ENCODE measurements at regions not wholly inside any gene's neighbourhood (a gene's known extent, or its start where the extent isn't known, plus 50 kb on each side); places are given as distances from the start of the nearest gene placed in this dataset.
"Not testable (repeated sequence)": the region's sequence is repeated elsewhere in the genome, so short reads cannot be mapped to it uniquely, and the experiment has no call there.

GRCh38 chr4:121616449-121616848 is 80.3 kb downstream of the ANXA5 start:
- H3K36me3 Mint-ChIP-seq; H3K9me3 Mint-ChIP-seq; H3K4me3 Mint-ChIP-seq; H3K27me3 Mint-ChIP-seq; POLR2A ChIA-PET; H3K4me1 Mint-ChIP-seq (ENCODE audit: low read depth); H3K27ac Mint-ChIP-seq; DNase-seq; intact Hi-C loops (cut with micrococcal nuclease); CTCF ChIA-PET: not testable (repeated sequence)

DNA sequence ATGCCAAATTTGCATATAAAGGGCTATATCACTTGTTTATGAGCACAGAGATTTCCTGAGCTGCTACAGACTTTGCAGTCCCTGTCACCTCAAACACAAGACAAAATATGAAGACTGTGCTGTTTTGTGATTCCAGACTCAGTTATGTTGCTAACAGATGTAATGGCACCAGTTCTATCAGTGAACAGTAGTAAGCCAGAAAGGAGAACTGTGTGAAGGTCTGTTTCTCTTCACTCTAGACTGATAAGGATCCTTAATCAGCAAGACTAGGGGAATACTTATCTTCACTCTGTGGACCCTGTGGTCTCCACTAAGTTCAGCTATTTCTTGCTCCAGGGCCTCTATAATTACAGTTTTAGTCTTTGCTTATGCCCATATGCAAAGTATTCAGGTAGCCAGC is 82.7 kb downstream of the ANXA5 start:
- Mint-ChIP-seq H3K27ac (no peak overlapping the region), H3K4me3 (no peak overlapping the region), H3K27me3 (peaks cover 10% of the 10 kb centered on the region), H3K9me3 (no peaks in the 10 kb centered on the region), H3K36me3 (no peaks in the 10 kb centered on the region), H3K4me1 (ENCODE audit: low read depth) (no peaks in the 10 kb centered on the region)
- CTCF ChIA-PET: no interaction called here
- no peak for DNase-seq
- intact Hi-C loops (cut with micrococcal nuclease): no loop called here
- POLR2A ChIA-PET: no interaction called here

- Mint-ChIP-seq H3K4me3 (no peak overlapping the region), H3K27me3 (peaks cover 9% of the 10 kb centered on the region), H3K9me3 (no peaks in the 10 kb centered on the region), H3K36me3 (no peaks in the 10 kb centered on the region), H3K27ac (no peak overlapping the region), H3K4me1 (ENCODE audit: low read depth) (peaks cover 5% of the 10 kb centered on the region)
- ChIA-PET CTCF (no interaction called here), POLR2A (no interaction called here)
- intact Hi-C loops (cut with micrococcal nuclease): no loop called here
- no peak for DNase-seq
These were observed 97.7 kb downstream of the ANXA5 start for GRCh38 chr4:121599049-121599448.

GRCh38 chr4:121597346-121597934 is 99.3 kb downstream of the ANXA5 start:
- H3K36me3 Mint-ChIP-seq: no peaks in the 10 kb centered on the region
- ChIA-PET POLR2A (no interaction called here), CTCF (no interaction called here)
- peaks cover 9% of the 10 kb centered on the region for H3K27me3 Mint-ChIP-seq
- intact Hi-C loops (cut with micrococcal nuclease): no loop called here
- DNase-seq: peak; percentile 47
- H3K4me3 Mint-ChIP-seq: no peak overlapping the region
- no peaks in the 10 kb centered on the region for H3K9me3 Mint-ChIP-seq
- H3K4me1 Mint-ChIP-seq (ENCODE audit: low read depth): peaks cover 5% of the 10 kb centered on the region
- no peak overlapping the region for H3K27ac Mint-ChIP-seq

- Mint-ChIP-seq H3K27ac (no peak overlapping the region), H3K9me3 (no peaks in the 10 kb centered on the region), H3K36me3 (no peaks in the 10 kb centered on the region), H3K4me3 (no peak overlapping the region), H3K4me1 (ENCODE audit: low read depth) (peaks cover 5% of the 10 kb centered on the region), H3K27me3 (peaks cover 8% of the 10 kb centered on the region)
- ChIA-PET CTCF (no interaction called here), POLR2A (no interaction called here)
- intact Hi-C loops (cut with micrococcal nuclease): no loop called here
- no peak for DNase-seq
These were observed 101.8 kb downstream of the ANXA5 start for GRCh38 chr4:121594796-121595526.

DNA sequence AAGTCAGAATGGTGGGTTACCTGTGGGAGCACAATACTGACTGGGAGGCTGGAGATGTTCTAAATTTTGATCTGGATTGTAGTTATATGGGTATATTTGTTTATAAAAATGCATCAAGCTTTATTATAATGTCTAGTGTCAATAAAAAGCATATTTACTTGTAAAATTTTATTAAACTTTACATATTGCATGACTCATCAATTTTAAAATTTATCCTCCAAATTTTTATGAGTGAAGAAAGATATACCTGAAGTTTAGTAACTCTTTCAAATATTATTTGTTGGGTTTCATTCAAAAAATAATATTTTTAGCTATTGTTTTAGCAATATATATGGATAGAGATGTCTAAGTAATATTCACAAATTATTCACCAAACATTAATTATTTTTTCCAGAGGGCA is 103.0 kb downstream of the ANXA5 start:
- CTCF ChIA-PET: no interaction called here
- H3K27me3 Mint-ChIP-seq: peaks cover 10% of the 10 kb centered on the region
- peaks cover 5% of the 10 kb centered on the region for H3K4me1 Mint-ChIP-seq (ENCODE audit: low read depth)

DNA sequence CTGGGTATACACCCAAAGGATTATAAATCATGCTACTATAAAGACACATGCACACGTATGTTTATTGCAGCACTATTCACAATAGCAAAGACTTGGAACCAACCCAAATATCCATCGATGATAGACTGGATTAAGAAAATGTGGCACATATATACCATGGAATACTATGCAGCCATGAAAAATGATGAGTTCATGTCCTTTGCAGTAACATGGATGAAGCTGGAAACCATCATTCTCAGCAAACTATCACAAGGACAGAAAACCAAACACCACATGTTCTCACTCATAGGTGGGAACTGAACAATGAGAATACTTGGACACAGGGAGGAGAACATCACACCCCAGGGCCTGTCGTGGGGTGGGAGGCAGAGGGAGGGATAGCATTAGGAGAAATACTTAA is 104.5 kb downstream of the ANXA5 start:
- not testable (repeated sequence) for H3K4me3 Mint-ChIP-seq, H3K36me3 Mint-ChIP-seq
- CTCF ChIA-PET: interaction anchor here (0.5 kb wide), 1 partner anchor 108 kb away, joined by 3 read pairs; no protein-coding TSS in a partner anchor

More for the DNA sequence above, 103.0 kb downstream of the ANXA5 start:
- Mint-ChIP-seq H3K36me3 (no peaks in the 10 kb centered on the region), H3K27ac (no peak overlapping the region), H3K9me3 (no peaks in the 10 kb centered on the region), H3K4me3 (no peak overlapping the region)
- DNase-seq: no peak
- POLR2A ChIA-PET: no interaction called here
- intact Hi-C loops (cut with micrococcal nuclease): no loop called here

DNA sequence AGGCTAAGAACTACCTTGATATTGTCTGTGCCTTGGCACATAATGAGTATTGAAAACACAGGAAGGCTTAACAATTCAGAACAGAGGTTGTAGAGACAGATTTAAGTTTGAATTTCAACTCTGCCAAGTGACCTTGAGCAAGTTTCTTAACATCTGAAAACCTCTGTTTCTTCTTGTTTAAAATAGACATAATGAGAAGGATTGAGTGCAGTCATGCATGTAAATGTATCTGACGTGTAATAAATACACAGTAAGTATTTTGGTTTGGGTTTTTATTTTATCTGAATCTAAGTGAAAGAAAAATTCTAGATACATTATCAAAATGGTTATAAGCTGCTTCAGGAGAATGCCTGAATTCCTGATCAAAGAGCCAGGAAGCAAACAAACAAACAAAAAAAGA is 111.9 kb downstream of the ANXA5 start:
- no peaks in the 10 kb centered on the region for H3K9me3 Mint-ChIP-seq
- intact Hi-C loops (cut with micrococcal nuclease): no loop called here
- DNase-seq: no peak
- ChIA-PET CTCF (no interaction called here), POLR2A (no interaction called here)
- H3K4me3 Mint-ChIP-seq: no peak overlapping the region
- no peaks in the 10 kb centered on the region for H3K36me3 Mint-ChIP-seq
- peaks cover 44% of the 10 kb centered on the region for H3K27me3 Mint-ChIP-seq
- H3K4me1 Mint-ChIP-seq (ENCODE audit: low read depth): peaks cover 5% of the 10 kb centered on the region
- no peak overlapping the region for H3K27ac Mint-ChIP-seq

More for the DNA sequence above, 104.5 kb downstream of the ANXA5 start:
- H3K27ac Mint-ChIP-seq; H3K4me1 Mint-ChIP-seq (ENCODE audit: low read depth); H3K9me3 Mint-ChIP-seq; POLR2A ChIA-PET; DNase-seq; intact Hi-C loops (cut with micrococcal nuclease): not testable (repeated sequence)
- peaks cover 14% of the 10 kb centered on the region for H3K27me3 Mint-ChIP-seq

GRCh38 chr4:121583396-121583795 is 113.4 kb downstream of the ANXA5 start:
- CTCF ChIA-PET: no interaction called here
- intact Hi-C loops (cut with micrococcal nuclease): no loop called here
- POLR2A ChIA-PET: no interaction called here
- no peak overlapping the region for H3K27ac Mint-ChIP-seq
- H3K27me3 Mint-ChIP-seq: peaks cover 50% of the 10 kb centered on the region
- no peak for DNase-seq
- H3K4me1 Mint-ChIP-seq (ENCODE audit: low read depth): peaks cover 5% of the 10 kb centered on the region
- no peaks in the 10 kb centered on the region for H3K9me3 Mint-ChIP-seq
- no peak overlapping the region for H3K4me3 Mint-ChIP-seq
- H3K36me3 Mint-ChIP-seq: no peaks in the 10 kb centered on the region

GRCh38 chr4:121582296-121582695 is 114.5 kb downstream of the ANXA5 start:
- Mint-ChIP-seq H3K4me1 (ENCODE audit: low read depth) (peaks cover 5% of the 10 kb centered on the region), H3K9me3 (no peaks in the 10 kb centered on the region), H3K36me3 (no peaks in the 10 kb centered on the region), H3K4me3 (no peak overlapping the region), H3K27me3 (peaks cover 43% of the 10 kb centered on the region), H3K27ac (no peak overlapping the region)
- no peak for DNase-seq
- ChIA-PET POLR2A (no interaction called here), CTCF (no interaction called here)
- intact Hi-C loops (cut with micrococcal nuclease): no loop called here

GRCh38 chr4:121575392-121575791 is 121.4 kb downstream of the ANXA5 start:
- H3K4me3 Mint-ChIP-seq; H3K27ac Mint-ChIP-seq; intact Hi-C loops (cut with micrococcal nuclease); H3K4me1 Mint-ChIP-seq (ENCODE audit: low read depth); H3K36me3 Mint-ChIP-seq; H3K9me3 Mint-ChIP-seq; CTCF ChIA-PET; DNase-seq; POLR2A ChIA-PET: not testable (repeated sequence)
- H3K27me3 Mint-ChIP-seq: peaks cover 21% of the 10 kb centered on the region

GRCh38 chr4:121574618-121575017 is 122.2 kb downstream of the ANXA5 start:
- no peak for DNase-seq
- no peaks in the 10 kb centered on the region for H3K4me1 Mint-ChIP-seq (ENCODE audit: low read depth)
- H3K36me3 Mint-ChIP-seq: no peaks in the 10 kb centered on the region
- H3K9me3 Mint-ChIP-seq: no peaks in the 10 kb centered on the region
- CTCF ChIA-PET: no interaction called here
- POLR2A ChIA-PET: no interaction called here
- no peak overlapping the region for H3K4me3 Mint-ChIP-seq
- intact Hi-C loops (cut with micrococcal nuclease): no loop called here
- no peak overlapping the region for H3K27ac Mint-ChIP-seq
- peaks cover 25% of the 10 kb centered on the region for H3K27me3 Mint-ChIP-seq

DNA sequence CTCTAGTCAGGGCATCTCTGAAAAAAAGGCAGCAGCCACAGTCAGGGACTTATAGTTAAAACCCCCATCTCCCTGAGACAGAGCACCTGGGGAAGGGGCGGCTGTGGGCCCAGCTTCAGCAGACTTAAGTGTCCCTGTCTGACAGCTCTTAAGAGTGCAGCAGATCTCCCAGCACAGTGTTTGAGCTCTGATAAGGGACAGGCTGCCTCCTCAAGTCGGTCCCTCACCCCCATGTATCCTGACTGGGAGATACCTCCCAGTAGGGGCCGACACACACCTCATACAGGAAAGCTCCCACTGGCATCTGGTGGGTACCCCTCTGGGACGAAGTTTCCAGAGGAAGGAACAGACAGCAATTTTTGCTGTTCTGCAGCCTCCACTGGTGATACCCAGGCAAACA is 129.0 kb downstream of the ANXA5 start:
- CTCF ChIA-PET: no interaction called here
- POLR2A ChIA-PET: no interaction called here
- Mint-ChIP-seq H3K9me3 (no peaks in the 10 kb centered on the region), H3K27me3 (peaks cover 26% of the 10 kb centered on the region), H3K4me1 (ENCODE audit: low read depth) (no peaks in the 10 kb centered on the region), H3K4me3 (no peak overlapping the region), H3K36me3 (no peaks in the 10 kb centered on the region), H3K27ac (no peak overlapping the region)
- intact Hi-C loops (cut with micrococcal nuclease): no loop called here
- DNase-seq: no peak
